GM23248 (cell line): ENCODE measurements at regions not wholly inside any gene's neighbourhood (a gene's known extent, or its start where the extent isn't known, plus 50 kb on each side); places are given as distances from the start of the nearest gene placed in this dataset.

Source experiments
- EZH2 ChIP-seq: fragments of 200-600 bp; sonication (generic); IDR thresholded peaks from 2 replicates; pipeline ENCODE4 v1.6.1; 2018; ENCODE audit warnings: antibody characterized with exemption, mild to moderate bottlenecking; ENCODE audit not compliant: insufficient read depth, poor library complexity, severe bottlenecking
- EZH2phosphoT487 ChIP-seq: fragments of 200-600 bp; sonication (generic); IDR thresholded peaks from 2 replicates; pipeline ENCODE4 v1.6.1; 2018; ENCODE audit warnings: antibody characterized with exemption, moderate library complexity, mild to moderate bottlenecking, low read depth; ENCODE audit not compliant: insufficient read depth

DNA sequence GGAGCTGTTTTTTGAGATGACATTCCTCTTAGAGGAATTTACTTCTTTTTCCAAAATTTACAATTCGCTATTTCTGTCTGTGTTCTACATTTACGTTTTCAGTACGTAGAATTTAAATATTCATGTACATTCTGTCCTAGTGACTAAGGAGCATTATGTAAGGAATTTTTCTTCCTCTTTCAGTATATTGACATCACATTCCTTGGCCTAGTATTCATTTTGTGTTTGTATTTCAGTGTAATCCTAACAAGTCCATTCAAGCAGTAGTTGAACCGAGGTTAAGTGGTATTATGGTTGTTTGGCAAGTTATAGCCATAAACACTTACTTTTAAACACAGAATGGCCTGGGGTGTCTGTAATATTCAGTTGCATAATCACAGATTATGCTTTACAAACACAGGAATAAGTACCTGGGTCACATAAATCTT, 465.2 kb downstream of the PCNX1 start:
- TF ChIP-seq EZH2 (no peak), EZH2phosphoT487 (no peak)
